ENCODE measurements at regions not wholly inside any gene's neighbourhood (a gene's known extent, or its start where the extent isn't known, plus 50 kb on each side); places are given as distances from the start of the nearest gene placed in this dataset.

- BruUV-seq (replicated peaks), result no TSS peak
- intact Hi-C loops (cut with micrococcal nuclease; ENCODE audit: unreplicated experiment) (no loop called here), in situ Hi-C loops (cut with HindIII; ENCODE audit: low pct_unique_long_range_greater_than_20kb, low sequenced_read_pairs) (no loop called here)
- no peak for TF ChIP-seq TCF7L2 (IDR thresholded peaks at IDR 0.05; ENCODE audit: low read depth, low read length)
- TF ChIP-seq POLR2AphosphoS5 (IDR thresholded peaks at IDR 0.05; ENCODE audit: low read depth, low read length), result no peak
- no peak for TF ChIP-seq SIN3A (IDR thresholded peaks at IDR 0.05; ENCODE audit: borderline replicate concordance, insufficient read depth, low read depth, low read length)
- TF ChIP-seq REST (IDR thresholded peaks at IDR 0.05; ENCODE audit: insufficient read depth in 1 of 2, low read depth in 2 of 2, low read length in 1 of 2), result no peak
- no peak for TF ChIP-seq CTCF (IDR thresholded peaks at IDR 0.05)
- Histone ChIP-seq H3K9me3 (ENCODE audit: control insufficient read depth, insufficient read depth, low read depth, low read length) (no peaks in the 10 kb centered on the region), H3K4me1 (ENCODE audit: control insufficient read depth, insufficient read depth, low read length) (no peaks in the 10 kb centered on the region), H3K27ac (ENCODE audit: low read length) (no peak overlapping the region), H3K4me3 (ENCODE audit: low read depth in 2 of 2, low read length in 2 of 2) (no peak overlapping the region), H3K27me3 (ENCODE audit: control insufficient read depth, insufficient read depth, low read length) (no peaks in the 10 kb centered on the region), H3K36me3 (ENCODE audit: control insufficient read depth, insufficient read depth, low read length) (no peaks in the 10 kb centered on the region)
- DNase-seq (ENCODE audit: low read depth, low spot score), result no peak
- ATAC-seq, result no peak
- ChIA-PET CTCF (no interaction called here), POLR2A (no interaction called here)
Observed at GRCh38 chr11:90589735-90590134, 366.9 kb upstream of the CHORDC1 start.

GRCh38 chr11:90587896-90588295 lies 365.0 kb upstream of the CHORDC1 start:
- no peak for TF ChIP-seq CTCF (IDR thresholded peaks at IDR 0.05)
- TF ChIP-seq REST (IDR thresholded peaks at IDR 0.05; ENCODE audit: insufficient read depth in 1 of 2, low read depth in 2 of 2, low read length in 1 of 2), result no peak
- TF ChIP-seq SIN3A (IDR thresholded peaks at IDR 0.05; ENCODE audit: borderline replicate concordance, insufficient read depth, low read depth, low read length), result no peak
- no peak for TF ChIP-seq POLR2AphosphoS5 (IDR thresholded peaks at IDR 0.05; ENCODE audit: low read depth, low read length)
- no peak for TF ChIP-seq TCF7L2 (IDR thresholded peaks at IDR 0.05; ENCODE audit: low read depth, low read length)
- ChIA-PET CTCF (interaction anchor here (0.7 kb wide), 1 partner anchor 38 kb away, joined by 3 read pairs; no protein-coding TSS in a partner anchor), POLR2A (no interaction called here)
- ATAC-seq (no peak), DNase-seq (ENCODE audit: low read depth, low spot score) (no peak)
- in situ Hi-C loops (cut with HindIII; ENCODE audit: low pct_unique_long_range_greater_than_20kb, low sequenced_read_pairs), result no loop called here
- Histone ChIP-seq H3K36me3 (ENCODE audit: control insufficient read depth, insufficient read depth, low read length) (no peaks in the 10 kb centered on the region), H3K27me3 (ENCODE audit: control insufficient read depth, insufficient read depth, low read length) (no peaks in the 10 kb centered on the region), H3K27ac (ENCODE audit: low read length) (no peak overlapping the region), H3K4me1 (ENCODE audit: control insufficient read depth, insufficient read depth, low read length) (no peaks in the 10 kb centered on the region), H3K4me3 (ENCODE audit: low read depth in 2 of 2, low read length in 2 of 2) (no peak overlapping the region), H3K9me3 (ENCODE audit: control insufficient read depth, insufficient read depth, low read depth, low read length) (no peaks in the 10 kb centered on the region)
- intact Hi-C loops (cut with micrococcal nuclease; ENCODE audit: unreplicated experiment), result no loop called here
- no TSS peak for BruUV-seq (replicated peaks)
